Left ventricle myocardium inferior (tissue), 1 donor: ENCODE measurements at regions not wholly inside any gene's neighbourhood (a gene's known extent, or its start where the extent isn't known, plus 50 kb on each side); places are given as distances from the start of the nearest gene placed in this dataset.

Experiments
- DNase-seq: peaks from one replicate; pipeline ENCODE4 v3.0.0-alpha.2; 2020
- H3K27ac ChIP-seq: fragments of 200-600 bp; replicated peaks from 2 replicates; pipeline ENCODE4 v1.8.0; 2021
- H3K27me3 ChIP-seq: fragments of 200-600 bp; 2 replicates; pipeline ENCODE4 v1.8.0; 2021; ENCODE audit warnings: low read depth
- H3K36me3 ChIP-seq: fragments of 200-600 bp; 2 replicates; pipeline ENCODE4 v1.8.0; 2021
- H3K4me1 ChIP-seq: fragments of 200-600 bp; 2 replicates; pipeline ENCODE4 v1.8.0; 2021
- H3K4me3 ChIP-seq: fragments of 200-600 bp; 2 replicates; pipeline ENCODE4 v1.8.0; 2021; ENCODE audit warnings: mild to moderate bottlenecking, moderate library complexity
- H3K9me3 ChIP-seq: fragments of 200-600 bp; replicated peaks from 2 replicates; pipeline ENCODE4 v1.8.0; 2021
- CTCF ChIP-seq: fragments of 200-600 bp; IDR thresholded peaks from 2 replicates; pipeline ENCODE4 v1.8.0; 2021; ENCODE audit warnings: antibody characterized with exemption, mild to moderate bottlenecking, borderline replicate concordance
- intact Hi-C: fragments of 100-400 bp; cut with micrococcal nuclease; formaldehyde crosslinking; loops from one replicate; pipeline ENCODE4 v1.11.0; 2022
- donor health status: DM: no; HTN: yes; CAD: no; lungs with severe emphysema.

GRCh38 chr16:87194172-87194571, 123.0 kb downstream of the C16orf95 start:
- no peak for TF ChIP-seq CTCF
- Histone ChIP-seq H3K4me3 (no peak overlapping the region), H3K27ac (no peak overlapping the region), H3K27me3 (peaks cover 30% of the 10 kb centered on the region), H3K4me1 (no peaks in the 10 kb centered on the region), H3K9me3 (peaks cover 22% of the 10 kb centered on the region), H3K36me3 (no peaks in the 10 kb centered on the region)
- no peak for DNase-seq
- intact Hi-C loops = no loop called here

- intact Hi-C loops = no loop called here
- Histone ChIP-seq H3K4me1 (no peaks in the 10 kb centered on the region), H3K4me3 (no peak overlapping the region), H3K36me3 (no peaks in the 10 kb centered on the region), H3K9me3 (peaks cover 12% of the 10 kb centered on the region), H3K27me3 (peaks cover 40% of the 10 kb centered on the region), H3K27ac (no peak overlapping the region)
- TF ChIP-seq CTCF = no peak
- DNase-seq = no peak
Measured at GRCh38 chr16:87195161-87195560, 122.0 kb downstream of the C16orf95 start.

- no peaks in the 10 kb centered on the region for H3K4me1 ChIP-seq
- peaks cover 51% of the 10 kb centered on the region for H3K27me3 ChIP-seq
- H3K4me3 ChIP-seq = no peak overlapping the region
- H3K9me3 ChIP-seq = peaks cover 2% of the 10 kb centered on the region
- intact Hi-C loops = no loop called here
- H3K27ac ChIP-seq = no peak overlapping the region
- DNase-seq = no peak
- H3K36me3 ChIP-seq = no peaks in the 10 kb centered on the region
- TF ChIP-seq CTCF = no peak
Measured at GRCh38 chr16:87196231-87196630, 121.0 kb downstream of the C16orf95 start.

- no peak for DNase-seq
- TF ChIP-seq CTCF = no peak
- intact Hi-C loops = no loop called here
- H3K27ac ChIP-seq = no peak overlapping the region
- no peaks in the 10 kb centered on the region for H3K36me3 ChIP-seq
- no peaks in the 10 kb centered on the region for H3K9me3 ChIP-seq
- peaks cover 53% of the 10 kb centered on the region for H3K27me3 ChIP-seq
- no peaks in the 10 kb centered on the region for H3K4me1 ChIP-seq
- H3K4me3 ChIP-seq = no peak overlapping the region
Measured at GRCh38 chr16:87196661-87197060, 120.5 kb downstream of the C16orf95 start.

- Histone ChIP-seq H3K27ac (no peak overlapping the region), H3K4me3 (no peak overlapping the region), H3K9me3 (no peaks in the 10 kb centered on the region), H3K36me3 (no peaks in the 10 kb centered on the region), H3K4me1 (no peaks in the 10 kb centered on the region), H3K27me3 (peaks cover 62% of the 10 kb centered on the region)
- TF ChIP-seq CTCF = no peak
- no peak for DNase-seq
- intact Hi-C loops = no loop called here
Measured at GRCh38 chr16:87198328-87198832, 118.8 kb downstream of the C16orf95 start.

GRCh38 chr16:87198881-87199280, 118.3 kb downstream of the C16orf95 start:
- no peak for DNase-seq
- no peak for TF ChIP-seq CTCF
- Histone ChIP-seq H3K4me1 (no peaks in the 10 kb centered on the region), H3K4me3 (no peak overlapping the region), H3K36me3 (no peaks in the 10 kb centered on the region), H3K27ac (no peak overlapping the region), H3K27me3 (peaks cover 67% of the 10 kb centered on the region), H3K9me3 (no peaks in the 10 kb centered on the region)
- intact Hi-C loops = no loop called here
